ENCODE measurements at regions not wholly inside any gene's neighbourhood (a gene's known extent, or its start where the extent isn't known, plus 50 kb on each side); places are given as distances from the start of the nearest gene placed in this dataset.

- no peak for DNase-seq (ENCODE audit: extremely low read depth in 1 of 11, low read depth in 9 of 11, low spot score in 4 of 11)
Measured at GRCh38 chr7:46492466-46492865, 571.4 kb upstream of the IGFBP3 start.

DNA sequence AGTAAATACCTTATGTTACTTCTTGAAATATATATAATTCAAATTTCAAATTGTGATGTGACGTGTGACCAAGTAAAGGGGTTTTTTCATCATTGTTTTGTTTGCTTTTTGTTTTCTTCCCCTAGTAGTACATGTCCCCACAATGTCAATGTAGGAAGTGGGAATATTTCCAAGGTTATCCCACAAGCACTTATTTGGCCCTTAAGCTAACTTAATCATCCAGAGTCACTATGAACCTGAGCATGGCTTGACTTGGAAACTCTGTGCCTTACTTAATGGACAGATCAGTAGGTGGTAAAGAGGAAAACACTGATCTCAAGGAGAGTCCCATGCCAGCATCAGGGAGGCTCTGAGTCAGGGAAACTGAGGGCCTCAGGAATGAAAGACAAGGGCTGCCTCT lies 569.3 kb upstream of the IGFBP3 start:
- no peak for DNase-seq (ENCODE audit: extremely low read depth in 1 of 11, low read depth in 9 of 11, low spot score in 4 of 11)

- no peak for DNase-seq (ENCODE audit: extremely low read depth in 1 of 11, low read depth in 9 of 11, low spot score in 4 of 11)
Measured at GRCh38 chr7:46489106-46489505, 568.0 kb upstream of the IGFBP3 start.

DNA sequence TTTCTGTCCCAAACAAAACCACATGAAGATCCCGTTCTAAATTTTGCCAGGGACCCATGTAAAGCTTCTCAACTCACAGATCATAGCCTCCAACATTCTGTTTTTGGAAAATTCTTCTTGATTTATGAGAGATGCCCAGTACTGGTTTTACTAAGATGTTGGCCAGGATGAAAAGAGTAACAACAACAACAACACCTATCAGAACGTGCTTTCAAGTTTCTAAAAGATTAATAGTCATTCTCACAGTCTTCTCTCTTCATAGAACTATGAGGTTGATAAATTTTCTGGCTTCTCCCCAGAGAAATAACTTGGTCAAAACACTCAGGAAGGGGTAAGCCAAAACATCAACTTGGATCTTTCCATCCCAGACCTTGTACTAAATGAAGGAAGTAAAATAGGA lies 567.5 kb upstream of the IGFBP3 start:
- DNase-seq (ENCODE audit: extremely low read depth in 1 of 11, low read depth in 9 of 11, low spot score in 4 of 11) = no peak

GRCh38 chr7:46486256-46487206 lies 565.5 kb upstream of the IGFBP3 start:
- DNase-seq (ENCODE audit: extremely low read depth in 1 of 11, low read depth in 9 of 11, low spot score in 4 of 11) = peak in 1 of 11 donors; percentile 3

DNA sequence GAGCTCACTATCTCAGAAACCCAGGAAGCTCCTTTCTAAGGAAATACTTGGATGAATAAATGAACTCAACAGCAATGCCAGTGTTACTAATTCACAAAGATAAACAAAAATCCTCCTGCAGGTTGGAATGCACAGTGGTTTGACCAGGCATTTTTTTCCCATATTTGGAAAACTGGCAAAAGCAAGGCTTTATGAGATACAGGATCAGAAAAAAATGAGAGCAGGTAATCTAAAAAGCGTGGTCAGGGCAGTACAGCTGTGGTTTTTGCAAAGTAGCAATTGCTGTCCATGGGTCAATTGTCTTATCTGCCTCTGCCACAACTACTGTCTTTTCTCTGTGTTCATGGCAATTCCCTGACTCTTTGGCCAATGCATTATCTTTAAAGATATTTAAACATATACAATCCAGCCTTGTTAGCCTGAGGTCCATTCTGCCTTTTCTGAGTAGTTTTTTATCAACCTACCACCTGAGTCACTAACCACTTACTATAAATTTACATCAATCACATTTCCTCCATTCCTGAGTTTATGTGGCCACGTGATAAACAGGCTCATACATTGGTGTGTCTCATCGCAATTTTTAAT lies 564.5 kb upstream of the IGFBP3 start:
- DNase-seq (ENCODE audit: extremely low read depth in 1 of 11, low read depth in 9 of 11, low spot score in 4 of 11) = no peak

- no peak for DNase-seq (ENCODE audit: extremely low read depth in 1 of 11, low read depth in 9 of 11, low spot score in 4 of 11)
Measured at GRCh38 chr7:46484906-46485305, 563.8 kb upstream of the IGFBP3 start.

DNA sequence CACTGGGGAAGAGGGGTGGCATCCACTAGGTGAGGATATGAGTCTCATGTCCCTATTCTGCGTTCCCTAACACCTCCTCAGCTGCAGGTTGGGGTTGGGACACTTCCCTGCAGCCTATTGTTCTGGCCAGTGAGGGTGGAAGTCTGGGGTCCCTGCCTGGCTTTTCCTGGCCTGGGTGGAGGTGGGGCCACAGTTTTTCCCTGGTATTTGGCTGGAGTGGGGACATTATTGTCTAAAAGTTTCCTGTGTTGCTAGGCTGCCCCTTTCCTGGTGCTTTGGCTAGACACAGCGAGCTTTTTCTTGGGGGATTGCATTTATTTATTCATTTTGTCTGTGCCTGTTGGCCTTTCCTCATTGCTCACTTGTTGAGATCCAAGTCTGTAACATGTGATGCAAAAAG lies 559.5 kb upstream of the IGFBP3 start:
- no peak for DNase-seq (ENCODE audit: extremely low read depth in 1 of 11, low read depth in 9 of 11, low spot score in 4 of 11)

DNA sequence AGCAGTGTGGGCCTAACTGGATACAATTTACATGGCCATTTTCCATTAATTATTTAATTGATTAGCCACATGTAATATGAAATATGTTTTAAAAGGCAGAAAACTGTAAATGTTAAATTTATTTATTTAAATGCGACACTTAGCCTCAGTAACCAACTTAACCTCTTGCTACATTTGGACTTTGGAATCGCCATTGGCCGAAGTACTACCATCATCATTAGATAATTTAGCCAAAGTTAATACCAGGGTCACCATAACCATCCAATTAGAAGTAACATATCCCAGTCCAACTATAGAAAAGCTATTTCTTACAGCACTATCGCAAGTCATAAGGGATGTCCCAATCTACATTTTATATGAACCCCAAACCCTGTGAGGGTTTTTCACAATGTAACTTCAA lies 558.6 kb upstream of the IGFBP3 start:
- DNase-seq (ENCODE audit: extremely low read depth in 1 of 11, low read depth in 9 of 11, low spot score in 4 of 11) = no peak

- DNase-seq (ENCODE audit: extremely low read depth in 1 of 11, low read depth in 9 of 11, low spot score in 4 of 11) = no peak
Measured at GRCh38 chr7:46478046-46478445, 557.0 kb upstream of the IGFBP3 start.

DNA sequence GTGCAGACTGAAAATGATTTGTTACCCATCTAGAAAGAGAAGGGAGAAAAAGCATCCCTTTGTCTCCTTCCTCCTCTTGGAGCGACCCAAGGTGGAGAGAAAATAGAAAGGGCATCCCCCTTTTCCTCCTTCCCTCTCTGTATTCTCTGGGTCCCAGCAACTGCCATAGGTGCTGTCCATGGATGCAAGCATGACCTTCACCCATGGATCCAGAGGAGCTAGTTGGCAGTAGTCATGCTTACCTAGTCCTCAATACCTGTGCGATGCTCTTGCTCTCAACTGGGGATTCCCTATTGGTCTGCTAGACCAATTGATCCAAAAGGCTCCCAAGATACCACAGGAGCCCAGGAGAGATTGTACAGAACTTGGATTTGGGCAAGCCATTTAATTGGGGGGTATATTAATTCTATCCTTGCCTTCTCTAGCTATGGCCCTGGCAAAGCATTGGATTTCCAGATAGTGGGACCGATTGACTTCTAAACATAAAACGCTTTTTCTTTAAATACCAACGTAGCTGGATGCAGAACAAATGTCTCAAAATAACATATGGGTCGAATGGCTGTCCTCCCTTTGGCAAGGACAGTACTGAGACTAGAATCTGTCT lies 547.8 kb upstream of the IGFBP3 start:
- no peak for DNase-seq (ENCODE audit: extremely low read depth in 1 of 11, low read depth in 9 of 11, low spot score in 4 of 11)

DNA sequence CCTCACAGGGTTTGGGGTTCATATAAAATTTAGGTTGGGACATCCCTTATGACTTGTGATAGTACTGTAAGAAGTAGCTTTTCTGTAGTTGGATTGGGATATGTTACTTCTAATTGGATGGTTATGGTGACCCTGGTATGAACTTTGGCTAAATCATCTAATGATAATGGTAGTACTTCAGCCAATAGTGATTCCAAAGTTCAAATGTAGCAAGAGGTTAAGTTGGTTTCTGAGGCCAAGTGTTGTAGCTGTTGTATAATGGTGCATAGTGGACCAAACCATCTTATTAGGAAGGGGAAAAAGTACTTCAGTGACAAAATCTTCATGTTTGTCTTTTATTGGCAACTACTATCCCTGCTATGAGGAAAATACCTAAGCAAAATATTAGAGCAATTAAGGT lies 542.1 kb upstream of the IGFBP3 start:
- no peak for DNase-seq (ENCODE audit: extremely low read depth in 1 of 11, low read depth in 9 of 11, low spot score in 4 of 11)

DNA sequence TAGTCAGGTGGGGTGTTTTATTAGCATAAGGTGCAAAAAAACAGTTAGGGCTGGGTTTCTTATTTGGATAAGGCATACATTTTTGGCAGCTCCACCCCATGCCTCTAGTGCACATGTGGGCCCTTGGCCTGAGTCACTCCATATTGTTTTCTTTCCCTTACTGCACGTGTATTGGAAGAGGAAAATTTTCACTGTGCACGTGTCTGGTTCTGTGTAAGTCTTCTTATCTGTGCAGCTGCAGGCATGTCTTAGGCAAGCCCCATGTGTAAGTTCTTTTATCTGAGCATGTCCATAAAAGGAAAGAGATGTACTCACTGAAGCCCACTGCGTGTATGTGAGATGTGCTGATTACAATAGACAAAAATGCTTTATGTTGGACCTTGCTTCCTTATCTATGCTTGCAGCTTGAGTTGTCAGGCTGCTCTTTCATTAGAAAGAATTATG lies 540.3 kb upstream of the IGFBP3 start:
- DNase-seq (ENCODE audit: extremely low read depth in 1 of 11, low read depth in 9 of 11, low spot score in 4 of 11) = no peak

DNA sequence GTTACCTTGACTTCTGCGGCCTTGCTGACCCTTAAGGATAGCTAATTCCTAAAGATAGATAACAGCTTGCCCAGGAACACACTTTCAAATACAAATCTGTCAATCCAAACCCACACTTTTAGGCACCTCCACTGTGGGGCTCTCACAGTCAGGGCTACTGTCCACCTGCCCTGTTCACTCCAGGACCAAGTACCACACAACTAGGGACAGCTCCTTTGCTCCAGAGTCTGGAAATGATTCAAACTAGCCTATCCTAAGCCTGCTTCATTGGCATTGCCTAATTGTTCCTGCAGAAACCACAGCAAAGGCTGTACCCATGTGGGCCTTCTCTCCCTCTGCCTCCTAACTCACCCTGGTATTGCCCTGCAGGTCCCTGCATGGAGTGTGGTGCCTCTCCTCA lies 538.9 kb upstream of the IGFBP3 start:
- DNase-seq (ENCODE audit: extremely low read depth in 1 of 11, low read depth in 9 of 11, low spot score in 4 of 11) = no peak

DNA sequence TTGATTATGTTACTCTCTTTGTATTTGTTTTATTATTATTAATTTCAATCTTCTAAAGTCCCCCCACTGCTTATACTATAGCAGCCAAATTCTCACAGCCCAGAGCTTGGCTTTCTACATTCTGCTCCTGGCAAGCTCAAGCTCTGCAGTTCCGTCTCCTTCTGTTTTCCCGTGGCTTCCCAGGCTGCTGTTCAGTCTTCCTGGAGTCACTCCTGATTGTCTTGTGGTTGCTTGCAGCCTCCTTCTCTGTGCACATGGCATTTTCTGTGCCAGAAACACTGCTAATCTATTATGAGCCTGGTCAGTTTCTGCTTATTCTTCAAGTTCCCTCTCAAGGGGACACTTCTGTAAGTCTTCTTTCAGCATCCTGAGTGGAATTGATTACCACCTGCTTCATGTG lies 533.7 kb upstream of the IGFBP3 start:
- no peak for DNase-seq (ENCODE audit: extremely low read depth in 1 of 11, low read depth in 9 of 11, low spot score in 4 of 11)

- no peak for DNase-seq (ENCODE audit: extremely low read depth in 1 of 11, low read depth in 9 of 11, low spot score in 4 of 11)
Measured at GRCh38 chr7:46452561-46453135, 531.6 kb upstream of the IGFBP3 start.

DNA sequence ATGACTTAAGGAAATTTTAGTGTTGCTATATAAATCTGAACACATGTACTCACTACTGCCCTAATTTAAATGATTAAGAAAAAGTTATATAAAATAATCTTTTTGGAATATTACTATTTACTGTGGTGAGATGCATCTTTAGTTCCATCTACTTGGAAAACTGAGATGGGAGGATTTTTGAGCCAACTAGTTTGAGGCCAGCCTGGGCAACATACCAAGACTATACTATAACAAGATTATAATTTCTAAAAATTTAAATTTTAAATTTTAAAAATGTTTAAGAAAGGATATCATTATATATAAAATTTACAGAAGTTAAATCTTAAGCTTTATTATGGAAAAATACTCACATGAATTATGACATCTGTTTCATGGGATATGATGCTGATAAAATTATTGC lies 530.8 kb upstream of the IGFBP3 start:
- DNase-seq (ENCODE audit: extremely low read depth in 1 of 11, low read depth in 9 of 11, low spot score in 4 of 11) = no peak

DNA sequence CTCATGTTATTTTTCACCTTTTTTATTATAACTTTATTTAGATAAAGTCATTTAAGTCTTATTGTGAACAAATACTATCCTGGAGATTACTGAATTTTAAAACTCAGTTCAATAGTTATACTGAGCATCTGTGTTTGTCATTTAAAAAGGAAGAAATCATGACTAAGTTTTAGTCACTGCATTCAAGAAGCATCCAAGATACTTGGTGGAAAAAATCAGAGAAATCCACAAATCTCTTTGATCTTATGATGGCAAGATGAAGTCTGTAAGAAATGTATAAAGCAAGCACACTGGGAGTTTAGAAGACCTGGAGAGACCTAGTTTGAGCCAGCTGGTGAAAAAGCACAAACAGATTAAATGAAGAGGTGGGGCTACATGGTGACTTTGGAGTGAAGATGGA lies 529.8 kb upstream of the IGFBP3 start:
- DNase-seq (ENCODE audit: extremely low read depth in 1 of 11, low read depth in 9 of 11, low spot score in 4 of 11) = no peak

- DNase-seq (ENCODE audit: extremely low read depth in 1 of 11, low read depth in 9 of 11, low spot score in 4 of 11) = no peak
Measured at GRCh38 chr7:46450425-46450824, 529.4 kb upstream of the IGFBP3 start.

DNA sequence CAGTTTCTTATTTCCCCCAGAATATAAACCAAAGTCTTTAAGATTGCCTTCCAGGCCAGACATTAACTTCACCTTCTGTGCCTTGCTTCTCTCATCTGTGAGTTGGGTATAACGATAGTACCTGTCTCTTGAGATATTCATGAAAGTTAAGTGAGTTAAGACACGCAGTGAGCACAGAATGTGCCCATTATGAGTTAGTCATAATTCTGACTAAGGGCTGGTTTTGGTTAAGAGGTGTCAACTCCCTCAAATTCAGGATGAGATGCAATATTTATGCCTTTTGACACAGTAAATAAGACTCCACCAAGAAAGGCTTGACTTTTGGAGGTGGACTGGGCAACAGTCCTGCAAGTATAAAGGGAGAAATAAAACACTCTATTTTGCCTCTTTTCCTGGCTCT lies 528.7 kb upstream of the IGFBP3 start:
- DNase-seq (ENCODE audit: extremely low read depth in 1 of 11, low read depth in 9 of 11, low spot score in 4 of 11) = no peak

Measured in renal cortex interstitium (tissue), 11 donors.